ENCODE measurements at regions not wholly inside any gene's neighbourhood (a gene's known extent, or its start where the extent isn't known, plus 50 kb on each side); places are given as distances from the start of the nearest gene placed in this dataset.
A peak's percentile ranks its signal among the peaks of the same experiment; 100 is the strongest.

- TF ChIP-seq, protein P1, sequence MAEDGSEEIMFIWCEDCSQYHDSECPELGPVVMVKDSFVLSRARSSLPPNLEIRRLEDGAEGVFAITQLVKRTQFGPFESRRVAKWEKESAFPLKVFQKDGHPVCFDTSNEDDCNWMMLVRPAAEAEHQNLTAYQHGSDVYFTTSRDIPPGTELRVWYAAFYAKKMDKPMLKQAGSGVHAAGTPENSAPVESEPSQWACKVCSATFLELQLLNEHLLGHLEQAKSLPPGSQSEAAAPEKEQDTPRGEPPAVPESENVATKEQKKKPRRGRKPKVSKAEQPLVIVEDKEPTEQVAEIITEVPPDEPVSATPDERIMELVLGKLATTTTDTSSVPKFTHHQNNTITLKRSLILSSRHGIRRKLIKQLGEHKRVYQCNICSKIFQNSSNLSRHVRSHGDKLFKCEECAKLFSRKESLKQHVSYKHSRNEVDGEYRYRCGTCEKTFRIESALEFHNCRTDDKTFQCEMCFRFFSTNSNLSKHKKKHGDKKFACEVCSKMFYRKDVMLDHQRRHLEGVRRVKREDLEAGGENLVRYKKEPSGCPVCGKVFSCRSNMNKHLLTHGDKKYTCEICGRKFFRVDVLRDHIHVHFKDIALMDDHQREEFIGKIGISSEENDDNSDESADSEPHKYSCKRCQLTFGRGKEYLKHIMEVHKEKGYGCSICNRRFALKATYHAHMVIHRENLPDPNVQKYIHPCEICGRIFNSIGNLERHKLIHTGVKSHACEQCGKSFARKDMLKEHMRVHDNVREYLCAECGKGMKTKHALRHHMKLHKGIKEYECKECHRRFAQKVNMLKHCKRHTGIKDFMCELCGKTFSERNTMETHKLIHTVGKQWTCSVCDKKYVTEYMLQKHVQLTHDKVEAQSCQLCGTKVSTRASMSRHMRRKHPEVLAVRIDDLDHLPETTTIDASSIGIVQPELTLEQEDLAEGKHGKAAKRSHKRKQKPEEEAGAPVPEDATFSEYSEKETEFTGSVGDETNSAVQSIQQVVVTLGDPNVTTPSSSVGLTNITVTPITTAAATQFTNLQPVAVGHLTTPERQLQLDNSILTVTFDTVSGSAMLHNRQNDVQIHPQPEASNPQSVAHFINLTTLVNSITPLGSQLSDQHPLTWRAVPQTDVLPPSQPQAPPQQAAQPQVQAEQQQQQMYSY (CRISPR knock-in tag; IDR thresholded peaks at IDR 0.05): no peak
- TF ChIP-seq ZNF788 (CRISPR knock-in tag; IDR thresholded peaks at IDR 0.05; ENCODE audit: borderline replicate concordance) (no peak), ZNF180 (CRISPR knock-in tag; IDR thresholded peaks at IDR 0.05; ENCODE audit: borderline replicate concordance, low read depth) (no peak), ZNF251 (CRISPR knock-in tag; IDR thresholded peaks at IDR 0.05) (no peak), SATB2 (CRISPR knock-in tag; IDR thresholded peaks at IDR 0.05) (no peak), CEBPG (CRISPR knock-in tag; IDR thresholded peaks at IDR 0.05) (peak; percentile 26; the same call in 1 of the 2 replicates), SUZ12 (IDR thresholded peaks at IDR 0.05; ENCODE audit: low read depth, low read length) (no peak), SALL1 (CRISPR knock-in tag; IDR thresholded peaks at IDR 0.05) (peak; percentile 59; the same call in 1 of the 2 replicates), ZNF556 (CRISPR knock-in tag; IDR thresholded peaks at IDR 0.05; ENCODE audit: borderline replicate concordance) (no peak), ZBTB7B (CRISPR knock-in tag; IDR thresholded peaks at IDR 0.05) (no peak), ZBTB39 (CRISPR knock-in tag; IDR thresholded peaks at IDR 0.05) (no peak), MAX (IDR thresholded peaks at IDR 0.05) (peak; percentile 56; the same call in 1 of the 2 replicates), EP300 (IDR thresholded peaks at IDR 0.05; ENCODE audit: low read depth in 2 of 2, low read length in 2 of 2) (no peak), EP300 (CRISPR knock-in tag; IDR thresholded peaks at IDR 0.05; ENCODE audit: borderline replicate concordance) (no peak), REXO4 (CRISPR knock-in tag; IDR thresholded peaks at IDR 0.05; ENCODE audit: borderline replicate concordance) (no peak), PAX8 (CRISPR knock-in tag; IDR thresholded peaks at IDR 0.05; ENCODE audit: borderline replicate concordance) (no peak), DMAP1 (CRISPR knock-in tag; IDR thresholded peaks at IDR 0.05) (no peak; the same call in 1 of the 2 replicates), ZBTB25 (CRISPR knock-in tag; IDR thresholded peaks at IDR 0.05) (peak; percentile 54; the same call in 1 of the 2 replicates), KAT7 (CRISPR knock-in tag; IDR thresholded peaks at IDR 0.05; ENCODE audit: borderline replicate concordance) (peak; percentile 78; the same call in 1 of the 2 replicates)
- TF ChIP-seq, protein P2, sequence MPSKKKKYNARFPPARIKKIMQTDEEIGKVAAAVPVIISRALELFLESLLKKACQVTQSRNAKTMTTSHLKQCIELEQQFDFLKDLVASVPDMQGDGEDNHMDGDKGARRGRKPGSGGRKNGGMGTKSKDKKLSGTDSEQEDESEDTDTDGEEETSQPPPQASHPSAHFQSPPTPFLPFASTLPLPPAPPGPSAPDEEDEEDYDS (CRISPR knock-in tag; IDR thresholded peaks at IDR 0.05): peak; percentile 98
- TF ChIP-seq, protein P3, sequence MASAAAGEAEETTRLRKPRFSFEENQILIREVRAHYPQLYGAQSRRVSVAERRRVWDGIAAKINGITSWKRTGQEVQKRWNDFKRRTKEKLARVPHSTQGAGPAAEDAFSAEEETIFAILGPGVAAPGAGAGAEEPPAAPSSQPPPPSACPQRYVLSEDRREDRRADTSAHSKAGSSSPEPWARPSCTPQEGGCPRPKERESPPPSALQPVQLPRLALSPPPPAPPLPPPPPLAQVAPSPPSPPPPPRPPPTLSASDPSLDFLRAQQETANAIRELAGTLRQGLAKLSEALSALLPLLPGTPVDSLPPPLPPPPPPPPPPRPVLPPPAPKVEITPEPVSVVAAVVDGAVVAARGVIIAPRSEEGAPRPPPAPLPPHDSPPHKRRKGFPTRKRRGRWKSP (CRISPR knock-in tag; IDR thresholded peaks at IDR 0.05): peak; percentile 32; the same call in 1 of the 2 replicates
Measured at GRCh38 chr6:120005292-120005976, 655.9 kb upstream of the MAN1A1 start (continued).
